DOHH2 (cell line): ENCODE measurements at regions not wholly inside any gene's neighbourhood (a gene's known extent, or its start where the extent isn't known, plus 50 kb on each side); places are given as distances from the start of the nearest gene placed in this dataset.
"Not testable (repeated sequence)": the region's sequence is repeated elsewhere in the genome, so short reads cannot be mapped to it uniquely, and the experiment has no call there.

Experiments
- H3F3A ChIP-seq: fragments of 200-600 bp; sonication (generic), shearing (Covaris generic); 2 replicates; pipeline ENCODE4 v1.6.0; 2016; ENCODE audit warnings: antibody characterized with exemption, mild to moderate bottlenecking; ENCODE audit not compliant: control insufficient read depth, insufficient read depth
- H3K27ac ChIP-seq: fragments of 200-600 bp; sonication (generic); 2 replicates; pipeline ENCODE4 v1.5.1; 2014; ENCODE audit warnings: low read depth, mild to moderate bottlenecking, low read length, moderate library complexity
- H3K27me3 ChIP-seq: fragments of 200-600 bp; sonication (generic); 2 replicates; pipeline ENCODE4 v1.6.1; 2014; ENCODE audit warnings: mild to moderate bottlenecking, low read length, mixed read lengths; ENCODE audit not compliant: control insufficient read depth
- H3K36me3 ChIP-seq: fragments of 200-600 bp; sonication (generic); 2 replicates; pipeline ENCODE4 v1.6.1; 2014; ENCODE audit warnings: mild to moderate bottlenecking, low read length, moderate library complexity, mixed read lengths; ENCODE audit not compliant: control insufficient read depth
- H3K4me1 ChIP-seq: fragments of 200-600 bp; sonication (generic); 2 replicates; pipeline ENCODE4 v1.6.1; 2014; ENCODE audit warnings: mild to moderate bottlenecking, low read length, mixed read lengths; ENCODE audit not compliant: control insufficient read depth
- H3K4me2 ChIP-seq: fragments of 200-600 bp; sonication (generic); 2 replicates; pipeline ENCODE4 v1.6.0; 2014; ENCODE audit warnings: mild to moderate bottlenecking, low read length, moderate library complexity
- H3K4me3 ChIP-seq: fragments of 200-600 bp; sonication (generic); 2 replicates; pipeline ENCODE4 v1.5.1; 2014; ENCODE audit warnings: mild to moderate bottlenecking, low read length, mixed read lengths
- H3K79me2 ChIP-seq: fragments of 200-600 bp; sonication (generic); 2 replicates; pipeline ENCODE4 v1.6.1; 2014; ENCODE audit warnings: mild to moderate bottlenecking, low read length, mixed read lengths; ENCODE audit not compliant: control insufficient read depth
- H3K9me2 ChIP-seq: fragments of 200-600 bp; sonication (generic); replicated peaks from 2 replicates; pipeline ENCODE4 v1.6.1; 2014; ENCODE audit warnings: mild to moderate bottlenecking, low read length, mixed read lengths; ENCODE audit not compliant: control insufficient read depth
- H3K9me3 ChIP-seq: fragments of 200-600 bp; sonication (generic); 2 replicates; pipeline ENCODE4 v1.6.1; 2014; ENCODE audit warnings: antibody characterized with exemption, low read length, mixed read lengths; ENCODE audit not compliant: control insufficient read depth, insufficient read depth
- H4K20me1 ChIP-seq: fragments of 200-600 bp; sonication (generic); 2 replicates; pipeline ENCODE4 v1.6.0; 2014; ENCODE audit warnings: low read depth, mild to moderate bottlenecking, antibody characterized with exemption, low read length, moderate library complexity; ENCODE audit not compliant: control insufficient read depth, insufficient read depth
- EZH2phosphoT487 ChIP-seq: fragments of 200-600 bp; sonication (generic); IDR thresholded peaks from 2 replicates; pipeline ENCODE4 v1.6.1; 2017; ENCODE audit warnings: borderline replicate concordance, mild to moderate bottlenecking, antibody characterized with exemption, low read length, moderate library complexity, mixed read lengths
- TF ChIP-seq, protein P1 (sequence below): fragments of 200-600 bp; sonication (generic); IDR thresholded peaks from one replicate; pipeline ENCODE4 v1.5.1; 2014; ENCODE audit warnings: antibody characterized with exemption, mild to moderate bottlenecking, low read depth, low read length; ENCODE audit not compliant: poor library complexity, severe bottlenecking

DNA sequence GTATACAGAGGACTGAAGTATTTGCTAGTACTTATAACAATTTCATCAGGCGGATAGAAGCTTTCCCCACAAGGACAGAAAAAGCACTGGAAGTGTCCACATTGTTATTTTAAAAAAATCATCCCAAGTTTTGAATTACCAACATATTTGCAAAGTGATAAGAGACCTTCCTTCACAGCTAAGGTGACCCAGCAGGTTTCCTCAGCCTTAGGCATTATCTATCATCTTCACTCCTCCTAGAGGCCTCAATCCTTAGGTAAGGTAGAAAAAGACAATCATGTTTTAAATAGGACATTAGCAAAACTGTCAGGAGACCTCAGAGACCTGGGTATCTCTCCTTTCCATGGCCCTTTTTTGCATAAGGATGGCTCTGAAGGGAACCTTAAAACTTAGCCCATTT is 72.5 kb upstream of the CHD6 start:
- Histone ChIP-seq H3K9me2 (no peaks in the 10 kb centered on the region), H3K79me2 (no peaks in the 10 kb centered on the region), H3K27ac (no peak overlapping the region), H3K4me1 (peaks cover 23% of the 10 kb centered on the region), H3K4me2 (no peak overlapping the region), H3K36me3 (no peaks in the 10 kb centered on the region), H3K9me3 (no peaks in the 10 kb centered on the region), H4K20me1 (no peaks in the 10 kb centered on the region), H3K4me3 (no peak overlapping the region), H3F3A (0 out of 2 replicates have a peak, but pooled peaks cover 2% of the 10 kb centered on the region), H3K27me3 (no peaks in the 10 kb centered on the region)
- TF ChIP-seq EZH2phosphoT487, result no peak
- TF ChIP-seq, protein P1, sequence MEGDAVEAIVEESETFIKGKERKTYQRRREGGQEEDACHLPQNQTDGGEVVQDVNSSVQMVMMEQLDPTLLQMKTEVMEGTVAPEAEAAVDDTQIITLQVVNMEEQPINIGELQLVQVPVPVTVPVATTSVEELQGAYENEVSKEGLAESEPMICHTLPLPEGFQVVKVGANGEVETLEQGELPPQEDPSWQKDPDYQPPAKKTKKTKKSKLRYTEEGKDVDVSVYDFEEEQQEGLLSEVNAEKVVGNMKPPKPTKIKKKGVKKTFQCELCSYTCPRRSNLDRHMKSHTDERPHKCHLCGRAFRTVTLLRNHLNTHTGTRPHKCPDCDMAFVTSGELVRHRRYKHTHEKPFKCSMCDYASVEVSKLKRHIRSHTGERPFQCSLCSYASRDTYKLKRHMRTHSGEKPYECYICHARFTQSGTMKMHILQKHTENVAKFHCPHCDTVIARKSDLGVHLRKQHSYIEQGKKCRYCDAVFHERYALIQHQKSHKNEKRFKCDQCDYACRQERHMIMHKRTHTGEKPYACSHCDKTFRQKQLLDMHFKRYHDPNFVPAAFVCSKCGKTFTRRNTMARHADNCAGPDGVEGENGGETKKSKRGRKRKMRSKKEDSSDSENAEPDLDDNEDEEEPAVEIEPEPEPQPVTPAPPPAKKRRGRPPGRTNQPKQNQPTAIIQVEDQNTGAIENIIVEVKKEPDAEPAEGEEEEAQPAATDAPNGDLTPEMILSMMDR, result no peak

DNA sequence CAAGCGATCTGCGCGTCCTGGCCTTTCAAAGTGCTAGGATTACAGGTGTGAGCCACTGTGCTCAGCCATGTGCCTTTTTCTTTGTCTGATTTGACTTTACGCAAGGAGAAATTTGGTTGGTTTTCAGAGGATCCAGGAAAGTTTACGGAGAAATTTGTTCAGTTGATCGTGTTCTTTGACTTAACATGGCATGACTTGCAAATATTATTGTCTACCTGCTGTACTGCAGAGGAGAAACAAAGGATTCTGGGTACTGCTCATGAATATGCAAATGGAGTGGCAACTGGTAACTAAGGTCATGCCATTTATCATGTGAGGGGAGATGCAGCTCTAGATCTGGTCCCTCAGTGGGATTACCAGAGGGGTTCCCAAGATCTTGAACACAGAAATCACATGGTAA is 68.8 kb upstream of the CHD6 start:
- no peaks in the 10 kb centered on the region for H3K79me2 ChIP-seq
- no peaks in the 10 kb centered on the region for H3K27me3 ChIP-seq
- H3K9me3 ChIP-seq, result no peaks in the 10 kb centered on the region
- no peaks in the 10 kb centered on the region for H3K9me2 ChIP-seq
- H3K36me3 ChIP-seq, result no peaks in the 10 kb centered on the region
- H4K20me1 ChIP-seq, result no peaks in the 10 kb centered on the region
- H3K4me3 ChIP-seq, result no peak overlapping the region
- no peak overlapping the region for H3K27ac ChIP-seq
- no peak overlapping the region for H3K4me2 ChIP-seq
- TF ChIP-seq EZH2phosphoT487, result no peak
- TF ChIP-seq, protein P1, result no peak
- peaks cover 17% of the 10 kb centered on the region for H3K4me1 ChIP-seq
- H3F3A ChIP-seq, result no peaks in the 10 kb centered on the region

DNA sequence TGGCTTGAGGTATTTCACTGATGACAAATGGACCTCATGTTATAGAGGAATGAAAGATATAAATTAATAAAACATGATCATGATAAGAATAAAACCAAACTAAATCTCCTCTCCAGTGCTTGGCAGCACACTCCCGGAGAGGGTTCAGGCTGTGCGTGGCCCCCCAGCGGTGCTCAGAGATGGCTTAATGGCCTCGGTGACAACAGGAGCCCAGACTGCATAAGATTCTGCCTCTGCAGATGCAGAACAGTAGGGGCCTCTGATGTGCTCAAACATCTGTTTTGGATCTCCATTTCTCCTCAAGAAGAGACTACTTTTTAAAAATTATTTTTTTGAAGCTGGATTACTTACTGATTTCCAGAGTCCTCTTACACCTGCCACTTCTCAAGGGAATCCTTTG is 67.0 kb upstream of the CHD6 start:
- H3K9me2 ChIP-seq, H3K36me3 ChIP-seq, H3K27ac ChIP-seq, H4K20me1 ChIP-seq, H3K4me3 ChIP-seq, H3K4me1 ChIP-seq, H3K79me2 ChIP-seq, H3F3A ChIP-seq, H3K9me3 ChIP-seq, H3K27me3 ChIP-seq: not testable (repeated sequence)
- H3K4me2 ChIP-seq, result peak overlapping the region; percentile 11; the same call in 1 of the 2 replicates

DNA sequence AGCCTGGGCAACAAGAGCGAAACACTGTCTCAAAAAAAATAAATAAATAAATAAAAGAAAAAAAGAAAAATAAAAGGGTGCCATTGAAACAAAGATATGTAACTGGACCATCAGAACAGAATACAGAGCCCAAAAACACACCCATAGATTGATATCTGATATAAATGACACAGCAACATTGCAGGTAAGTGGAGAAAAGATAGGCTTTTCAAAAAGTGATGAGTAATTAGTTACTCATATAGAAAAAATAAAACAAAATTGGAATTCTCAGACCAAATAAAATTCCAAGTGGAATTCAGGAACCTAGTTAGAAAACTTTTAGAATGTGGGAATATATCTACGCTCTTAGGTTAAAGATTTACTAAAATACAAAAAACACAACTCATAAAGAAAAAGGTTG is 60.6 kb upstream of the CHD6 start:
- TF ChIP-seq, protein P1, result no peak
- TF ChIP-seq EZH2phosphoT487, result no peak
- Histone ChIP-seq H3K79me2 (no peaks in the 10 kb centered on the region), H3K4me1 (peaks cover 3% of the 10 kb centered on the region), H3K27ac (no peak overlapping the region), H3K27me3 (peaks cover 12% of the 10 kb centered on the region; the same call in 1 of the 2 replicates), H3K9me2 (no peaks in the 10 kb centered on the region), H4K20me1 (no peaks in the 10 kb centered on the region), H3K9me3 (no peaks in the 10 kb centered on the region), H3F3A (no peaks in the 10 kb centered on the region), H3K36me3 (no peaks in the 10 kb centered on the region), H3K4me2 (no peak overlapping the region), H3K4me3 (no peak overlapping the region)
